ENCODE measurements at regions not wholly inside any gene's neighbourhood (a gene's known extent, or its start where the extent isn't known, plus 50 kb on each side); places are given as distances from the start of the nearest gene placed in this dataset.

- no peak for TF ChIP-seq SIN3A (IDR thresholded peaks at IDR 0.05; ENCODE audit: borderline replicate concordance, insufficient read depth, low read length)
- TF ChIP-seq TAF1 (IDR thresholded peaks at IDR 0.05; ENCODE audit: borderline replicate concordance, insufficient read depth, low read length) = no peak
- TF ChIP-seq REST (IDR thresholded peaks at IDR 0.05; ENCODE audit: insufficient read depth in 1 of 2, low read depth in 2 of 2, low read length in 2 of 2) = no peak
- no peak for TF ChIP-seq POLR2AphosphoS5 (IDR thresholded peaks at IDR 0.05; ENCODE audit: low read depth, low read length)
- TF ChIP-seq FOXP2 (optimal IDR thresholded peaks at IDR 0.05; ENCODE audit: borderline replicate concordance, extremely low read depth, extremely low read length, insufficient read depth) = no peak
Measured at GRCh38 chr7:117942780-117943179, 69.5 kb upstream of the CTTNBP2 start.

GRCh38 chr7:117944886-117945285 lies 71.6 kb upstream of the CTTNBP2 start:
- TF ChIP-seq REST (IDR thresholded peaks at IDR 0.05; ENCODE audit: insufficient read depth in 1 of 2, low read depth in 2 of 2, low read length in 2 of 2) (no peak), FOXP2 (optimal IDR thresholded peaks at IDR 0.05; ENCODE audit: borderline replicate concordance, extremely low read depth, extremely low read length, insufficient read depth) (no peak), SIN3A (IDR thresholded peaks at IDR 0.05; ENCODE audit: borderline replicate concordance, insufficient read depth, low read length) (no peak), POLR2AphosphoS5 (IDR thresholded peaks at IDR 0.05; ENCODE audit: low read depth, low read length) (no peak), TAF1 (IDR thresholded peaks at IDR 0.05; ENCODE audit: borderline replicate concordance, insufficient read depth, low read length) (no peak)

- no peak for TF ChIP-seq FOXP2 (optimal IDR thresholded peaks at IDR 0.05; ENCODE audit: borderline replicate concordance, extremely low read depth, extremely low read length, insufficient read depth)
Measured at GRCh38 chr7:117946151-117946633, 73.0 kb upstream of the CTTNBP2 start.

GRCh38 chr7:117949232-117949631 lies 76.0 kb upstream of the CTTNBP2 start:
- TF ChIP-seq FOXP2 (optimal IDR thresholded peaks at IDR 0.05; ENCODE audit: borderline replicate concordance, extremely low read depth, extremely low read length, insufficient read depth) = no peak
- TF ChIP-seq REST (IDR thresholded peaks at IDR 0.05; ENCODE audit: insufficient read depth in 1 of 2, low read depth in 2 of 2, low read length in 2 of 2) = no peak
- no peak for TF ChIP-seq SIN3A (IDR thresholded peaks at IDR 0.05; ENCODE audit: borderline replicate concordance, insufficient read depth, low read length)
- no peak for TF ChIP-seq POLR2AphosphoS5 (IDR thresholded peaks at IDR 0.05; ENCODE audit: low read depth, low read length)
- TF ChIP-seq TAF1 (IDR thresholded peaks at IDR 0.05; ENCODE audit: borderline replicate concordance, insufficient read depth, low read length) = no peak

- TF ChIP-seq SIN3A (IDR thresholded peaks at IDR 0.05; ENCODE audit: borderline replicate concordance, insufficient read depth, low read length) = no peak
- TF ChIP-seq FOXP2 (optimal IDR thresholded peaks at IDR 0.05; ENCODE audit: borderline replicate concordance, extremely low read depth, extremely low read length, insufficient read depth) = no peak
- TF ChIP-seq REST (IDR thresholded peaks at IDR 0.05; ENCODE audit: insufficient read depth in 1 of 2, low read depth in 2 of 2, low read length in 2 of 2) = no peak
- TF ChIP-seq POLR2AphosphoS5 (IDR thresholded peaks at IDR 0.05; ENCODE audit: low read depth, low read length) = no peak
- no peak for TF ChIP-seq TAF1 (IDR thresholded peaks at IDR 0.05; ENCODE audit: borderline replicate concordance, insufficient read depth, low read length)
Measured at GRCh38 chr7:117950601-117951260, 77.5 kb upstream of the CTTNBP2 start.

Measured in PFSK-1 (cell line).